ENCODE measurements at regions not wholly inside any gene's neighbourhood (a gene's known extent, or its start where the extent isn't known, plus 50 kb on each side); places are given as distances from the start of the nearest gene placed in this dataset.
A peak's percentile ranks its signal among the peaks of the same experiment; 100 is the strongest.

- no peak for DNase-seq (ENCODE audit: low spot score)
Measured at GRCh38 chr11:115928811-115929210, 424.6 kb upstream of the CADM1 start.

DNA sequence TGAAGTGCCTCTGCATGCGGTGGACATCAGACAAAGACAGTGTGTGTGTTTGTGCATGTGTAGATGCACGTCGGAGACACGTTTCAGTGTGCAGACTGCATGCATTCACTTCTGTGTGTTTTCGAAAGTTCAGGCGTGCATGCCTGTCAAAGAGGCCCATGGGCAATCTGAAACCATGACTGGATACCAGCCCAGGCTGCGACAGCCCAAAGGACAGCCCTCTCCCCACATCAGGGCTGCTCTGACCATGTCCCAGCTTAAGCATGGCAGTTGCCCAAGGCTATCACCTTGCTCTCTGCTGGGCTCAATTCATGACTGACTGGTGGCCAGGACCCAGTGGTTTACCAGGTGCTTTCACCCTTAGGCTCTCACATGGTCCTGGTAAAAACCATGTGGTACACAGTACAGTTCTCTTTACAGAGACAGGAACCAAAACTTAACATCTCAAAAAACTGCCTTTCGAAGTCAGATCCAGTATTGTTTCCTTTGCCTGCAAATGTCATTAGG, 423.7 kb upstream of the CADM1 start:
- DNase-seq (ENCODE audit: low spot score), result no peak

DNA sequence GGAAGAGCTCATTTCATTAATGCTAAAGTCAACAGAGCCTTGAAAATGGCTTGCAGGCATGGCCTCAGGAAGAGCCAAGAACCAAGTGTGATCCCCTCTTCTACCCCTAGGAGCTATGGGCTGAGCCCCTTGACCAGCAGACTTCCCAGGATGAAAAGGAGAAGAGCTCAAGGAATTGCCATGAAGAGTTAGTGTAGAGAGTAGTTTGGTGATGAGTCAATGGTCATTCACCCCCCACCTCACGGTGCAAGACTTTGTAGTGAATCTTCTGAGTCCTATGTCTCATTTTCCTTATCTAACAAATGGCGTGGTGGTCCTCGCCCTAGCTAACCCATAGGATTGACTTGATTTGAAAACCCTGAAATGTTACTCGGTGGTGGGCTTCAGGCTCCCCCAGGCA, 422.4 kb upstream of the CADM1 start:
- no peak for DNase-seq (ENCODE audit: low spot score)

- DNase-seq (ENCODE audit: low spot score), result no peak
Measured at GRCh38 chr11:115926138-115926537, 421.9 kb upstream of the CADM1 start.

GRCh38 chr11:115925568-115926090, 421.4 kb upstream of the CADM1 start:
- no peak for DNase-seq (ENCODE audit: low spot score)

GRCh38 chr11:115924744-115925567, 420.7 kb upstream of the CADM1 start:
- no peak for DNase-seq (ENCODE audit: low spot score)

DNA sequence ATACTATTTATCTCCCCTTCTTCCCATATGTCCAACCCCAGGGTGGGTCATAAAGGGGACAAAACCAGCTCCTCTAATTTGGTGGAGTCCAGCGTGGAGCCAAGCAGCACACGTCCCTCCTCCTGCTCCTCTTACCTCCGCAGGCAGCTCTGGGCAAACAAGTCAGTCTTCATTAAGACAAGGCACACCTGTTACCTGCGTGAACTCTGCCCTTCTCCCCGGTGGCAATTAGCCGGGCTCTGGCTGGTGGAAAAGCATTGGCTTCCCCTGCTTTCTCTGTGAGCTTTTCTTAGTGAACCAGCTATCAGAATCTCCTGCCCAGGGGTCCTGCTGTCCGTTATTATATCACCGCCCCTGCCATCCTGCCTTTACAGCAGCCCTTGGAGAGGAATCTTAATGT, 418.7 kb upstream of the CADM1 start:
- DNase-seq (ENCODE audit: low spot score), result no peak

- DNase-seq (ENCODE audit: low spot score), result no peak
Measured at GRCh38 chr11:115921986-115922385, 417.8 kb upstream of the CADM1 start.

DNA sequence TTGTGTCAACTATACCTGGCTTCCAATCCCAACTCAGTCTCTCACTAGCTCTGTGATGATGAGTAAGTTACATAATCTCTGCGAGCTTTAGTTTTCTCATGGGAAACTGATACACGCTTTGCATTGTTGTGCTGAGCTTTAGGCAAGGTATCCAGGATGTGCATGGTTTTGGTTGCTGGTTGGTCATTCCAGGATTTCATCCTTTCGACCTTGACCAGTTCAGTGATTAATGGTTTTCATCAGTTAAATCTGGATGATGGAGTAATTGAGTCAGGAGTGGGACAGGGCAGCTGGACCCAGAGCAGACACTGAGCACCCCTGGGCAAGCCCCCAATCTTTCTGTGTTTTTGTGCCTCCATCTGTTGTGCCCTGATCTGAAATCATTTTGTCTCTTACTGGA, 417.3 kb upstream of the CADM1 start:
- DNase-seq (ENCODE audit: low spot score), result no peak

DNA sequence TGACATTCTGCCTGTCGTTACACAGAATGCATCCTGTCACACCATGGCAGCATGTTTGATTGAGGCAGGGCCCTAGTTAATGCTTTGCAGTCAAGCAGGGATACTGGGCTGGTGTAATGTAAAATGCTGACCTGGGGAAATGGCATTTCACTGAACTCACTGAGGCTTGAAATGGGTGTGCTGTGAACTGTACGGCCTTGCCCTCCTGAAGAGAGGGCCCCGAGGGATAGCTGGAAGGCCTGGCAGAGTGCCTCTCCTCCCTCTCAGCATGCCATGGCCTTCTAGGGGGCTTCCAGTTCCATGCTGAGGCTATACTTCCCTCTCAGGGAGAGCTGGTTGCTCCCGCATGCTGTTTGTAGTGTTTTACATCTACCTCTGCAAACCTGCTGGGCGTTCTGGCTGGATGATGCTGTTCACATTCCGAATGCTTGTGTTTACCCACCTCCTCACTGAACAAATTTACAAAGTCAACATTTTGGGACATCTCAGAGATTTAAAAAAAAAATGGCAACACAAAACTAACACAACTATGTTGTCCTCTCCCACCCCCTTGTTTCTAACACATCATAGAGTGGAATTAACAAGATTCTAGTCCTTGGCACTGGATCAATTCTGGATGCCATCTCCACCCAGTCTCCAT, 416.7 kb upstream of the CADM1 start:
- no peak for DNase-seq (ENCODE audit: low spot score)

DNA sequence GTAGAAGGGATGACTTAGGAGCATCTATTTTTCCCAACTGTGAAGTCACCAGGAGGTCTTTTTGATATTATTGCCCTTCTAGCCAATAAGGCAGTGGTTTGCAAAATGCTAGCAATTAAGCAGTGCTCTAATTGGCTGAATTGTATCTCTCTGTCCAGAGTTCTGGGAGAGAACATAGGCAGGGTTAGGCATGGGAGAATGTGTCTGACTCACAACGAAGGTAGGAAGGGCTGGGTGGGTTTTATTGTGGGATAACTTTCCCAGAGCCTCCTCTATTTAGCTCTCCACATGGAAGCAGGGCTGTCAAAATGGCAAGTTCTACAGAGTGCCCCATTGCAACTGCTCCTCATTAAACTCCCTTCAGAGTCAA, 415.9 kb upstream of the CADM1 start:
- DNase-seq (ENCODE audit: low spot score), result no peak

DNA sequence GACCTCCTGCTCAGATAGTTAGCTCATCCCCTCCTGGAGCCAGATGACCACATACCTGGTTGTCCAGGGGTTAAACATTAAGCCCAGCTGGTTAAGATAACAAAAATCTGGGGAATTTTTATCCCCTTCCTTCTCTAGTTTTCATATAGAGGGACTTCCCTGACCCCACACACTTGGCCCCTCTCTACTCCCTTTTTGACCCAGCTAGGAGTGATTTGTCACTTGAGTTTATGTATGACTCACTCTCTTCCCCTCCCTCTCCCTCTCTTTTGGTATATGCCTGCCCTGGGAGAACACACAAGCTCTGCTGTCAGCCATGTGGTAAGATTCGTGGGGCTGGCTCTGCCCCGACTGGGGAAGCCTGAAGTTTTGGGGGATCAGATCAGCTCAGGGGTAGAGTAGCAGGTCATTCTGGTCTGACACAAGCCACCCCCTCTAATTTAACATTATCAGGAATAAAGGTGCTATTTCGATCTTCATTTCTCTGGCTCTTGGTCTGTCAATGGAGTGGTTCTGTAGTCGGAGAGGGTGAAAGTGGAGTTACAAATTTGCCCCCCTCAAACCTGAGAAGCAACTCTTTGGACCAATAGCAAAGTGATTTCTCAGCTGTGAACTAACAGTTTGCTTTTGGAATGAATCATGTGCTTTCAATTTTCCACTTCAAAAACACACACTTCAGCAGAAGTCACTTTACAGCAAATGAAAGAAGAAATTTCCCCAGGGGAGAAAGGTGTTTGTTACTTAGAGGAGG, 415.3 kb upstream of the CADM1 start:
- DNase-seq (ENCODE audit: low spot score), result no peak

DNA sequence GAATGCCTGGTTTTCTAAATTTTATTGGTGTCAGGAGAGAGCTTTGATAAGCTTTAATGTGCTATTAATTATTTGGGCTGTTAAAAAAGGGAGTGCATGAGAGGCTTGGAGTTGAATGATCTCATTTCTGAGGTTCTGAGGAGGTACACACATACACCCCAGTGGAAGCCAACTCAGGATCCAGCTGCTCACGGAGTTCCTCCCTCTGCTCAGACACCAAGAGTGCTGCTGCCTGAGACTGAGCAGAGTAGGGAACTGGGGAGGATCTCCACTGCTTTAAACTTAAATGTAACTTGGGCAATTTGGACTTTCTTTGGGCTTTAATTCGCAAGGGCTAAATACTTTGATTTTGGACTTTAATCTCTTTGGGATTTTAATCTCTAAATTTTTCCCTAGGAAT, 414.4 kb upstream of the CADM1 start:
- DNase-seq (ENCODE audit: low spot score), result no peak

DNA sequence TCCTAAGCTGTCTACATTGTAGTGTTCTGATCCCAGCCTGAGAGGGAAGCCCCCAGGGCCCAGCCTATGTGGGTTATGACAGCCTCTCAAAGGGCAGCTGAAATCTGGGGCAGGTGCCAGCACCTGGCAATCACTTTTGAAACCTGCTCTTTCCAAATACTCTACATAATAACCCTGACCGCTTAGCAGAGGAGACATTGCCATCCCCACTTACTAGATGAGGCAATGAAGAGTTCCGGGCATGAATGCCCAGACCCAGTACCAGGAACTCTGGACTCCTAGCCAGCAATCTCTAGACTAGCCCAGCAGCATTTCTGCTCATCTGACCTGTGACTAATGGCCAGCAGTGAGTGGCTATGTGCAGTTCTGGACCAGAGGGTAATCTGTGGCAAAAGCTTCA, 412.4 kb upstream of the CADM1 start:
- no peak for DNase-seq (ENCODE audit: low spot score)

DNA sequence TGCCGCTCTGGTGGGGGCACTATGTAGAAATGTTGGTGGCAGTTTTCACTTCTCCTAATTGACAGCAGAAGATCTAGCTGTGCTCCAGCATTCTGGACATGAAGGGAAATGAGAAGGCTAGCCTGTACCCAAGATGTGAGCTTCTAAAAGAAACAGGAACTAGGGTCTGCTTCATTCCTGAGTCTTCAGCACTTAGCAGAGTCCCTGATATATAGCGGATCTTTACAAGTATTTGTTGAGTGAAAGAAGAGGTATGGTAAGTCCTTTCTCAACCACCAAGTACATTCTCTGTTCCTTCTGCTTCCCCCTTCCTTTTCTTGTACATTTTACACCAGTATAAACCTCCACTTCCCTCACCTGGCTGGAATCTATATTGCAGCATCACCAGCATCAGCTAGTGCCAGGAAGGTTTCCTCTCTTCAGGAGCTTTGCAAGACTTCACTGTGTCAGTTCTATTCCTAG, 408.3 kb upstream of the CADM1 start:
- peak; percentile 61 for DNase-seq (ENCODE audit: low spot score)

GRCh38 chr11:115911613-115912346, 407.6 kb upstream of the CADM1 start:
- no peak for DNase-seq (ENCODE audit: low spot score)

GRCh38 chr11:115910379-115910778, 406.2 kb upstream of the CADM1 start:
- no peak for DNase-seq (ENCODE audit: low spot score)

GRCh38 chr11:115906171-115906570, 402.0 kb upstream of the CADM1 start:
- DNase-seq (ENCODE audit: low spot score), result no peak

DNA sequence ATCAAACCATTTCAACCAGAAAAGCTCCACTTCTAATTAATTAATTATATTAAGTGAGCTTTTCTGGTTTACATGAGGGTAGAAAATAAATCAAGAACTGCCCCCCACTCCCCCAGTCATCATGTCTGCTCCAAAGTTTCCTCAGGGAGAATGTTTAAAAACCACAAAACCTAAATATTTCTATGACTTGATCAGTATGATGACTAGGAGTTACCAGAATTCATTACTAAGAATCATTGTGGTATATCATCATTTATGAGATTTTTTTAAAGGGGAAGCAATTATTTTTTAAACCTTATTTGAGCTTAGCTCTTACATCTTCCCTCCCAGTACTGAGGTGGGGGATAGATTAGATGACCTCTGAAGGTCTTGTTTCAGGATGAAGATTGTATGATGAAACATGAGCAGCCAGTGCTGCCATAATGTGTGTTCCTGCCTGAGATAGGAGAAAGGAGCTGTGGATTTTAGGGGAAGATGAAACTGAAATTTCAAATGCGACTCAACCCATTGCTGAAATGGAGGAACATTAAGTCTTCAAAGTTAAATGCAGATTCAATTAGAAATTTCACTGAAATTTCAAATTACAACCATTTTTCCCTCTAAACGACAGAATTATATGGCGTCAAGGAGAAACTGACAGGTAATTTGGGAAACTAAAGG, 401.3 kb upstream of the CADM1 start:
- no peak for DNase-seq (ENCODE audit: low spot score)

- no peak for DNase-seq (ENCODE audit: low spot score)
Measured at GRCh38 chr11:115903179-115903578, 399.0 kb upstream of the CADM1 start.

DNA sequence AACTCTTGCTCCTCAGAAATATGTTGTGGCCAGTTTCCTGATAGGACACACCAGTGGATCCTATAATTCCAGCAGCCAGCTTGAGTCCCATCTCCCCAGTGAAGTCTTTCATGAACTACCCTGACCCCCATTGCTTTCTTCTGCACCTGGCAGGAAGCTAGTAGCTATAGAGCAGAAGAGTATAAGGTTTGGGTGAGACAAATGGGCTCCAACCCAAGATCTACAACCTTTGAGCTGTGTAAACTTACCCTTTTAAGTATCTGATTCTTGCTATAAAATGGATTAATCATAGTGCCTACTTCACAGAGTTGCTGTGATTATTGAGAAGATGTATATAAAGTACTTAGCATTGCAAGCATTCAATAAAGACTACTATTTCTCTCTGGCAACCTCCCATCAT, 396.9 kb upstream of the CADM1 start:
- no peak for DNase-seq (ENCODE audit: low spot score)
